Large intestine (tissue), 3 donors: ENCODE measurements at regions not wholly inside any gene's neighbourhood (a gene's known extent, or its start where the extent isn't known, plus 50 kb on each side); places are given as distances from the start of the nearest gene placed in this dataset.

Source experiments
- DNase-seq, 2 donors: peaks; one replicate each; pipeline versions ENCODE4 v3.0.0 to v3.0.0-alpha.2; 2013
- H3K27ac ChIP-seq: one replicate; pipeline ENCODE4 v1.5.1; 2013; ENCODE audit warnings: low read length
- H3K27me3 ChIP-seq: 2 replicates; pipeline ENCODE4 v1.6.1; 2013; ENCODE audit warnings: low read length; ENCODE audit not compliant: control insufficient read depth, insufficient read depth
- H3K36me3 ChIP-seq: 2 replicates; pipeline ENCODE4 v1.6.1; 2013; ENCODE audit warnings: low read length; ENCODE audit not compliant: control insufficient read depth, insufficient read depth
- H3K4me1 ChIP-seq: one replicate; pipeline ENCODE4 v1.6.1; 2013; ENCODE audit warnings: low read length; ENCODE audit not compliant: control insufficient read depth, insufficient read depth
- H3K4me3 ChIP-seq: one replicate; pipeline ENCODE4 v1.5.1; 2013; ENCODE audit warnings: low read length
- H3K9me3 ChIP-seq: one replicate; pipeline ENCODE4 v1.6.1; 2013; ENCODE audit warnings: mild to moderate bottlenecking, low read depth, low read length, moderate library complexity; ENCODE audit not compliant: control insufficient read depth
- WGBS: methylation state at CpG from one replicate; pipeline ENCODE4 v1.1.5; 2013; ENCODE audit warnings: low lambda C conversion rate; ENCODE audit not compliant: insufficient coverage; 5-methylcytosine and 5-hydroxymethylcytosine counted together

- Histone ChIP-seq H3K4me3 (no peak overlapping the region), H3K9me3 (no peaks in the 10 kb centered on the region), H3K4me1 (no peaks in the 10 kb centered on the region), H3K36me3 (no peaks in the 10 kb centered on the region), H3K27ac (no peak overlapping the region), H3K27me3 (no peaks in the 10 kb centered on the region)
- no peak for DNase-seq
- WGBS = no CpG with 5 or more reads among the region's 14 CpGs
These were observed 421.5 kb downstream of the BRD1 start for GRCh38 chr22:49406047-49406650.

- Histone ChIP-seq H3K4me1 (no peaks in the 10 kb centered on the region), H3K4me3 (no peak overlapping the region), H3K27ac (no peak overlapping the region), H3K36me3 (no peaks in the 10 kb centered on the region), H3K27me3 (no peaks in the 10 kb centered on the region), H3K9me3 (no peaks in the 10 kb centered on the region)
- 80% methylated on average over 1 of the region's 3 CpGs for WGBS
- DNase-seq = no peak
These were observed 422.1 kb downstream of the BRD1 start for GRCh38 chr22:49405590-49405989.

- H3K4me3 ChIP-seq = no peak overlapping the region
- DNase-seq = no peak
These were observed 423.0 kb downstream of the BRD1 start for GRCh38 chr22:49404576-49405241.

GRCh38 chr22:49404020-49404419, 423.7 kb downstream of the BRD1 start:
- Histone ChIP-seq H3K4me3 (no peak overlapping the region), H3K27ac (no peak overlapping the region), H3K36me3 (no peaks in the 10 kb centered on the region), H3K4me1 (no peaks in the 10 kb centered on the region), H3K9me3 (no peaks in the 10 kb centered on the region), H3K27me3 (no peaks in the 10 kb centered on the region)
- WGBS = no CpG with 5 or more reads among the region's 10 CpGs
- DNase-seq = no peak

More at GRCh38 chr22:49404576-49405241, 423.0 kb downstream of the BRD1 start:
- Histone ChIP-seq H3K27me3 (no peaks in the 10 kb centered on the region), H3K36me3 (no peaks in the 10 kb centered on the region), H3K27ac (no peak overlapping the region), H3K9me3 (no peaks in the 10 kb centered on the region), H3K4me1 (no peaks in the 10 kb centered on the region)
- WGBS = no CpG with 5 or more reads among the region's 27 CpGs

DNA sequence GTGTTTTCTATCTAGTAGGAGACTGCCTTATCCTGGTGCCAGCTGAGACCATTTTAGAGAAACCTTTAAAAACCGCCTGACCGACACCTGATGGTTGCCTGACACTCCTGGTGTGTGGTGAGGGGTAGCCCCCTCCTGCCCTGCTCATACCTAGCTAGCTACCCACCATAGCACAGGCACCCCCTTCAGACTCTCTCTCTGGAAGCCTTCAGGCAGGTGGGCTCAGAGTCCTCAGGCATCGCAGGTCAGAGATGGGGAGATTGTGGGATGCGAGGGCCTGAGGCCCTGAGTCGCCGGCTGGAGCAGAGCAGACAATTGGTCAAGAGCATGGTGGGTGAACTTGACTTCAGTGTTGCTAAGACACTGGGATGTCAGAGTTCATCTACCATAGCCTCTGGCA, 424.6 kb downstream of the BRD1 start:
- H3K4me3 ChIP-seq = no peak overlapping the region
- no CpG with 5 or more reads among the region's 6 CpGs for WGBS
- no peak for DNase-seq
- no peak overlapping the region for H3K27ac ChIP-seq
- H3K36me3 ChIP-seq = no peaks in the 10 kb centered on the region
- H3K9me3 ChIP-seq = no peaks in the 10 kb centered on the region
- no peaks in the 10 kb centered on the region for H3K27me3 ChIP-seq
- H3K4me1 ChIP-seq = no peaks in the 10 kb centered on the region

DNA sequence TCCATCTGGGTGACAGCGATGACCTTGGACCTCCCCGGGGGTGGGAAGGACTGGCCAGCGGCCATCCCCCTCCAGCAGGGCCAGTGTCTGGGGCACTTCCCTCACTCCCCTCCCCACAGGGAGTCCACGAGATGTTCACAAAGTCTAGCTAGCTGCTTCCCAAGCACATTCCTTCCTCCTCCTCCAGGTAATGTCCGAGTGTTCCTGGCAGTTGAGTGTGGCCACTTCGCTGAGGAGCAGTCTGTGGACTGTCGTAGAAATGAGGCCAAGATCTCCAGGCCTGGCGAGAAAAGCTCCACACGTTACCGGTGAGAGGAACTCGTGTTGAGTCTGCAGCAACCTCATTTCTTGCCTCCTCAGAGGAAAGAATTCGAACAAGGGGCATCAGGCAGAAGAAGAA, 425.5 kb downstream of the BRD1 start:
- DNase-seq = no peak
- no peak overlapping the region for H3K27ac ChIP-seq
- H3K9me3 ChIP-seq = no peaks in the 10 kb centered on the region
- no peaks in the 10 kb centered on the region for H3K4me1 ChIP-seq
- no peak overlapping the region for H3K4me3 ChIP-seq
- WGBS = 75% methylated on average over 6 of the region's 12 CpGs
- no peaks in the 10 kb centered on the region for H3K27me3 ChIP-seq
- H3K36me3 ChIP-seq = no peaks in the 10 kb centered on the region

DNA sequence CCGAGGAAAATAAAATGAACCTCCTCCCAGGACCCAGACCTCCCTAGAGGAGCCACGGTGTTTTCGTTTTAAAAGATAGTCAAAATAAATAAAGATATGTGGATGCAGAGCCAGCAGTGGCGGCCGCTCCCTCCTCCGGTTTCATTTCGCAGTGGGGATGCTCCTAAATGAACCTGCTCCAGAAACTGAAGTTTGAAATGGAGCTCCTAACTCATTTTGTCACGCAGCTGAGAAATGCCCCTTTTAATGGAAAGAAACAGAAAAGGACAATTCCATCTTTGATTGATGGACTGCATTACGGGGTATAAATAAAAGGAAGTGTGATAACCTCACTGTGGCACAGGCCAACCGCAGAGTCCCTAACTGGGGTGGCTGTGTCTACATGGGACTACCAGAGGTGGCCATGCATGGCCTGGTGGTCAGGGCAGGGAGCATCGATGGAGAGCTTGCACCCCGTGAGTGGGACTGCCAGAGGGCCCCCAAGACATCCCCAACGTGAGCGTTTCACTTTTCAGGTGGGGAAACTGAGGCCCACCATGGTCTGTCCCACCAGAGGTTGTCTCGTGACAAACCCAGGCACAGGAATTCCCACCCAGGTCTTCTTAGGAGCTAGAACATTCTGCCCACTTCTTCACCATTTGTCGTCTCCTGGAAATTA, 426.6 kb downstream of the BRD1 start:
- no peaks in the 10 kb centered on the region for H3K9me3 ChIP-seq
- no peak for DNase-seq
- no peaks in the 10 kb centered on the region for H3K27me3 ChIP-seq
- no peaks in the 10 kb centered on the region for H3K4me1 ChIP-seq
- no peaks in the 10 kb centered on the region for H3K36me3 ChIP-seq
- no peak overlapping the region for H3K4me3 ChIP-seq
- WGBS = no CpG with 5 or more reads among the region's 16 CpGs
- H3K27ac ChIP-seq = no peak overlapping the region

- no peaks in the 10 kb centered on the region for H3K27me3 ChIP-seq
These were observed 427.3 kb downstream of the BRD1 start for GRCh38 chr22:49400136-49400940.

DNA sequence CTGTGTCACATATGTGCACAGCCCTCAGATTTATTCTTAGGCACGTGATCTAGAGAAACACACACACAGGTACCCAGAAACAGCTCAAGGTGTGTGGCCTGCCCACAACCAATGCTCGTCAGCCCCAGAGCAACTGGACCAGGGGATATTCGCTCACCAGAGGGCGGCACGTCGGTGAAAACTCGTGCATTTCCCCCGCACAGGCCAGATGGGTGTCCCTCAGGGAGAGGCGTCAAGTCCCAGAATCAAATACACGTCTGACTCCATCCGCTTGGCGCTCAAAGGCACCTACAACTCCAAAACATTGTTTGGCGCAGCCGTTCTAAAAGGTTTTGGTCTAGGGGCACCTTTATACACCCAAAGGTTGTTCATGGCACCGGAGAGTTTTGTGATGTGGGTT, 429.0 kb downstream of the BRD1 start:
- no peaks in the 10 kb centered on the region for H3K4me1 ChIP-seq
- DNase-seq = no peak
- no CpG with 5 or more reads among the region's 15 CpGs for WGBS
- H3K4me3 ChIP-seq = no peak overlapping the region
- H3K9me3 ChIP-seq = no peaks in the 10 kb centered on the region
- no peaks in the 10 kb centered on the region for H3K27me3 ChIP-seq
- no peaks in the 10 kb centered on the region for H3K36me3 ChIP-seq
- no peak overlapping the region for H3K27ac ChIP-seq

More at GRCh38 chr22:49400136-49400940, 427.3 kb downstream of the BRD1 start:
- DNase-seq = no peak
- Histone ChIP-seq H3K9me3 (no peaks in the 10 kb centered on the region), H3K4me3 (no peak overlapping the region), H3K27ac (no peak overlapping the region), H3K4me1 (no peaks in the 10 kb centered on the region), H3K36me3 (no peaks in the 10 kb centered on the region)
- WGBS = 83% methylated on average over 1 of the region's 24 CpGs

DNA sequence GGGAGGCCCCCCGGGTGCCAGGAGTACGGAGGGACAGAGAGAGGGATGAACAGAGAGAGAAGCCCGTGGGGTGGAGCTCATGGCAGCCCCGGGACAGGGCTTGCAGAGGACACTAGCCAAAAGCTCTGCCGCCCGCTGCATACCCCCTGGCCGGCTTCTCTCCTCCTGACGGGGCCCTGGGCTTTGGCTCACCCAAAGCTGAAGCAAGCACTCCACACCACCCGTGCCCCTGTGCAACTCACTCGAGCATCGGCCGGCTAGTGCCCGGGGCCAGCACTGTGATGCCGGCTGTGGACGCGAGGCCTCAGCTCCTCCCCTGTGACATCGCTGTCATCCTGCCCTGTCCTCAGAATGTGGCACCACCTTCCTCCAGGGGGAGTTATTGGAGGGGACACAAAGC, 429.6 kb downstream of the BRD1 start:
- Histone ChIP-seq H3K4me1 (no peaks in the 10 kb centered on the region), H3K9me3 (no peaks in the 10 kb centered on the region), H3K36me3 (no peaks in the 10 kb centered on the region), H3K4me3 (no peak overlapping the region), H3K27me3 (no peaks in the 10 kb centered on the region), H3K27ac (no peak overlapping the region)
- WGBS = no CpG with 5 or more reads among the region's 17 CpGs
- DNase-seq = no peak
